GM19240 (cell line): ENCODE measurements at regions not wholly inside any gene's neighbourhood (a gene's known extent, or its start where the extent isn't known, plus 50 kb on each side); places are given as distances from the start of the nearest gene placed in this dataset.

ENCODE experiments used
- DNase-seq: peaks from one replicate; pipeline ENCODE4 v3.0.0; 2011; ENCODE audit warnings: low spot score; ENCODE audit not compliant: insufficient read length

DNA sequence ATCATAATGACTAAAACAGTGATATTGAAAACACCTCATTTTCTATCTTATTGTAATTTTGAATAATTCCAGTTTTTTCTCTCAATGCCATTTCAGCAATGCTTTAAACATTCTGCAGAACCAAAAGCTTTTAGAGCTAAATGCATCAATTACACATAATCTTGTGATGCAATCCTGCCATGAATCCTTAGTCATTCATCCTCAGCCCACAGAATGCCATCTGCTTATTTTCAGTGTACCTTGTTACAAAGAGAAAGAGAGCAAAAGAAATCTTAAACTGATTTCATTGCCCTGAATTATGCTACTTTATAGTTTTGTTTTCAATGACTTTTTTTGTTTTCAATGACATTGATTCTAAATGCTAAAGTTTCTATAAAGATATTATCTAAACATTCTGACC, 1234.8 kb upstream of the C9orf72 start:
- no peak for DNase-seq

DNA sequence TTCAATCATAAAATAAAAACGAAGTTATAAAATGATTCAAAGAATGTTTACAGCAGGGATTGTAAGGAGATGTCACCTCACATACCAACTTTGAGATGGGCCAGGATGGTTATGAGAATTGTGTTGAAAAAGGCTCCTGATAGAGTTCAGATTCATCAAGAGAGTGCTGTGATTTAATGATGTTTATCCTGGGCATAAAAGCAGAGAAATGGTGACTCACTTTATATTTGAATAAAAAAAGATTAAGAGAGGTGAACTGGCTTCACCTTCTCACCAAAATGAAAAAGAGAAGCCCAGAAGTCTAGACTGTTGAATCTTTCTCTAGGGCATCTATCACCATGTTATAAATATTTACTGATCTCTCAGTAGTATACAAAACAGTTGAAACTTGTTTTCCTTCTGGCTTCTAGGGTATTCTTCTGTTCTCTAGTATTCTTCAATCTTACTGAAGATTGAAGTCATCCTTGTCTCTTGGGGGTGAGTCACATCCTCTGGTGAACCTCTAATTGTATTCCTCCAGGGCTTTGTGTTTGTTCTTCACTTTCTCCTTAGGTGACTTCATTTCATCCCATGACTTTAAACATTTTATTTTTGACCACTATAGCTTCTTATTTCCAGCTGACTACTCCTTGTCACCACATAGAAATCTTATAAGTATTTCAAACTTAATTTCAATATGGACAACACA, 1237.3 kb upstream of the C9orf72 start:
- DNase-seq, result no peak

DNA sequence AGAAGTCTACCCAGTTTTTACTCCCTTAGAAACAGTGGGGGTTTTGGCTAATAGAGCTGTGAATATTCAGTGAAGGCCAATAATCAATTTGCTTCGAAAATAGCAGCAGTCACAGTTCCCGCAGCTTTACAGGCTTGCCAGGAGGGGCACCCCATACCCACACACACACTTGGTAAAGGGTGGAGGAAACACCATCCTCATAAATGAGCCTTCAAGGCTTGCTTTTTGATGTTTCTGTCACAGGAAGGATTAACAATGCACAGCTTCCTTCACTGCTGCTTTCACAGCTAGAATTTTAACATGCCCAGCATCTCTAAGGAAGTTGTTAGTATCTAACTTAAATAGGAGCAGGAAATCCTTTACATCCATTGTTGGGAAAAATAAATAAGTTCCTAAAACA, 1247.5 kb upstream of the C9orf72 start:
- DNase-seq, result no peak

DNA sequence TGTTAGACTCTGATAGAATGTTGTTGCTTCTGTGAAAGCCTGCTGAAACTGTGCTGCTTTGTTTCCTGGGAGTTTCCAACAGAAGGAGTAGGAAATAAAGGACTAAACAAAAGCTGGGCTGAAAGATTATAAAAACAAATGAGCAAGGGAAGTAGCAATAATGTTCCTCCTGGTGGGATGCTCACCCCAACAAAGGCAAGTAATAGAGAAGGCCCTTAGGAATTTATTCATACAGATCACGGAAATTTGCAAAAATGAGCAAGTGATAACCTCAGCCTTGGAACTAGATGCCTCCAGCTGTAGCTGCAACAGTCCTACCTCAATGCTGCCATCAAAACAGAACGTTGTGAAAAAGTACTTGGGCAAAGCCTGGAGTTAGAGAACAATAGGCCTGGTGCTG, 1248.0 kb upstream of the C9orf72 start:
- no peak for DNase-seq

DNA sequence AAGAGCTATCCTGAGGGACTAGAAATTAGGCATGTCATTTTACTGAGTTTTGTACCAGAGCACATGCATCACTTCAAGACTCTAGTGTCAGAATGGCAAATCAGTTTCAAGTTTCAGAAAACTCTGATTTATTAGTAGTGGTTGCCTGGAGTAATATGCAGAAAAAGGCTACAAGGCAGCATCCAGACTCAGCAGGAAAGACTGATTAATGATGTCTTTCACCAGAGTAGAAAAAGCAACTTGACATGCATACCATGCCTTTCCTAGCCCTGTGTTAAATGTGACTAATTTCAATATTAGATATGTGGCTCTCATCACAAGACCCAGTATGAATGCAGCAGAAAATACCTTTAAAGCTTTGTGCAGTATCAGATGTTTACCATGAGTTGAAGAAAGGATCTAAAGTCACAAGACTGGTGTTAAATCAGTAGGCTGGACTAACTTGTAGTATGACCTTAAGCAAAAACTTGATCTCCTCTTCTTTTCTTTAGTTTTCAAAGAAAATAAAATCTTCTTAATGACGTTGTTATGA, 1251.2 kb upstream of the C9orf72 start:
- no peak for DNase-seq

DNA sequence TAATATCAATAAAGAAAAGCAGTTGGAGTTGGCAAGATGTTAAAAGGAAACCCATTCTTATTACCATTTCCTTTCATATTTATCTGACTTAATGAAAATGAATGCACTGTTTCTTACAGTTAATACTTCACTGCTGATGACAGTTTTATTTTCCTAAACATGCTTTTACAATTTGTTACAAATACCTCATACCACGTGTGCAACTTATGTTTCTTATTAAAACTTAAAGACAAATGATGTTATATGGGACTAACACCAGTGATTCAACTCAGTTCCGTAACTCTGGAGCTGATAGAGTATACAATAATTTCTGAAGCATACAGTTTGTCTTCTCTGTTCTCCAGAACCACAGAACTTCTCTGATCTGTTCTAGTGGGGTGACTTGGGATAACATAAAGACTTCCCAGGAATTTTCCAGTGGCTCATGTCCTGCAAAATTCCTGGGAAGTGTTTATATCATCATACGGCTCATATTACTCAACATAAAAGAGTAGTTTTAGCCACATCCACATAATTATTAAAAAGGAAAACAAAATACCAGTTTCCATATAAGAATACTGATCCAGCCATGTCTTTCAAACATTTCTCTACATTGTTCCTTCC, 1259.0 kb upstream of the C9orf72 start:
- no peak for DNase-seq

DNA sequence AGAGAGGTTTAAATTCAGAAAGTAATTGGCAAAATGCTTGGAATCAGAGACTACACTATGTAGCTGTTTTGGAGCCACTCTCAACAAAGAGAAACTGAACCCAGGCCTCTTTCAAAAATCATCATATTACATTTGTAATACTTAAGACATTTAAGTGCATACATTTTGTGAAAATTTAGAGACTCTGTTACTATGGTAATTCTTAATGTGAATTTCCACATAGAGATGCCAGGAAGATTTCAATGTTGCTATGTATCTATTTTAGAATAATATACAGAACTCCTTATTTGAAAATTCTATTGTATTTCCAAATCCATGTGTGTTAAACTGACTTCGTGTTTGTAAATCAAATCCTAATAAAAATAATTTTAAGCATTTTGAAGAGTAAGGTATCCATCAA, 1260.9 kb upstream of the C9orf72 start:
- no peak for DNase-seq

DNA sequence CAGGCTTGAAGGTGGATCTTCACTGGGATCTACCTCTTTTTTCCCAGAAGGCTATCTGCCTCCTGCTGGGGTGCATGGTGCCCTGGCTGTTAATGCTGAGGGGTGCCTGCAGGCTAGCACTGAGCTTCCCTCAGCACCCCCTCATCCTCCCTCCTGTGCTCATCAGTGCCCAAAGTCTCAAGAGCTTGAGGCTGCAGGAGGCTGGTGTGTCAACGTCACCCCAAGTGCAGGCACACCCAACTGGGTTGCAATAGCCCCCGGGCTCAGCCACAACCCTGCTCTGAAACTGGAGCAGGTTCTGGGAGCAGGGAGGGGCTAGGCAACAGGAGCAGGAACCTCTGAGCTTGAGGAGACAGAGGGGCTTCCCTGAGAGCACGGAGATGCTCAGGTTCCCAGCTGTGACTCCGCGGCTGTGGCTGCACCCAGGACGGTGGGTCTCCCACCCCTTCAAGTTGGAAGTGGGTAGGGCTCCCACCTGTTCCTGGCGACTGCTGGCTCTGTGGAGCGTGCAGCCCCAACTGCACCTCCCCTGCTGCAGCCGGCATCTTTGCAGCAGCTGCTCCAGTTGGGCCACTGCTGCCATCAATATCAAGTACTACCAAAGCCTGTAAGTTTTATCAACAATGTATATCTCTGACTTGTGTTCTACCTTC, 1266.6 kb upstream of the C9orf72 start:
- DNase-seq, result no peak

DNA sequence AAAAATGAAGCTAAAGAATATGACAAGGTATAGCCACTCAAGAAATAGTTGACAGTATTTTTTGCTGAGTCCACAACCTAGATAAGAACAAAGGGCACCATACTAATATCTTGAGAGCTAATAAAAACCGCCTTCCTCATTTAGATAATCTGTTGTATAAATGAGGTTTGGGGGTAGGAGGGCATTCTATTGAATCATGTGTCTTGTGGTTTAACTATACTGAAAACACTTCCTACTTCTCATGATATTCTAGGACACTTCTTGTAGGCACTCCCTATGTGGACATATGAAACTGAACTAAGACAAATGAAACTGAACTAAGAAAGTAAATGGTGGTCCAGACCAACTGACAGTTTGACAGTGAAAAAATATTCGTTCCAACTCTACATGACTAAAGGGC, 1268.5 kb upstream of the C9orf72 start:
- no peak for DNase-seq

DNA sequence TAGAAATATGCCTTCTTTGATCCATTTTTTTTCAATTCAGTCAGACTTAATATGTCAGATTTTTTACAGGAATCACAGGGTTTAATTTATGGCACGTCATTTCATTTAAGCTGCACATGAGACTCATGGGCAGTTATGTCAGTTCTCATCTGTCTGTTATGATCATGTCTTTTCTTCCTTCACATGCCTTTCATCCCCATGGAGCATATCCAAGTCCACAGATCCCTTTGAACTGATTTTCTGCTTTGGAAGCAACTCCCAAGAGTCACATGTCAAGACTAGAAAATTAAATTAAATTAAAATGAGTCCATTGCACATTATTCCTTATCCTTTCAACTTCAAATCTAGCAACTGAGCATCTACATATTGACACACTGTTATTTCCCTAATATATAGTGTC, 1274.0 kb upstream of the C9orf72 start:
- DNase-seq, result no peak

DNA sequence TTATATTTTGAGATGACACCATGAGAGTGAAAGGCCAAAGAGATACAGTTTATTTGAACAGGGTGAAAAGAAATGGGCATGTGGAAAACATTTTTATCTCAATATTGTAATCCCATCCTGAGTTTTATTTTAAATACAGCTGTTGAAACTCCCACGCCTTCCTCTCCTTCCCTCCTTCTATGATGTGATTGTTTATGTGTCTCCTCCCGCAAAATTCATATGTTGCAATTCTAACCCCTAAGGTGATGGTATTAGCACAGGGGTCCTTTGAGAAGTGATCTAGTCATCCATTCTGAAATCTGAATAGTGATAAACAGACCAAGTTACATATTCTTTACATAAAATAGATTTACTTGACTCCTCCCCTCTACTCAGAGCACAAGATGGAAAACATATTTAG, 1275.4 kb upstream of the C9orf72 start:
- no peak for DNase-seq

DNA sequence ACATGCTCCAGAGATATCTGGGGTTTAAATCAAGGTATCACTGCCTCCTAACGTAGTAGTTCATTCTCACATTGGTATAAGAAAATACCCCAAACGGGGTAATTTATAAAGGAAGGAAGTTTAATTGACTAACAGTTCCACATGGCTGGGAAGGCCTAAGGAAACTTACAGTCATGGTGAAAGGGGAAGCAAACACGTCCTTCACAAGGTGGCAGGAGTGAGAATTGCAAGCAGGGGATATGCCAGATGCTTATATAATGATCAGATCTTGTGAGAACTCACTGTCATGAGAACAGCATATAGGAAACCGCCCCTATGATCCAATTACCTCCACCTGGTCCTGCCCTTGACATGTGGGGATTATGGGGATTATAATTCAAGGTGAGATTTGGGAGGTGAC, 1280.2 kb upstream of the C9orf72 start:
- no peak for DNase-seq

DNA sequence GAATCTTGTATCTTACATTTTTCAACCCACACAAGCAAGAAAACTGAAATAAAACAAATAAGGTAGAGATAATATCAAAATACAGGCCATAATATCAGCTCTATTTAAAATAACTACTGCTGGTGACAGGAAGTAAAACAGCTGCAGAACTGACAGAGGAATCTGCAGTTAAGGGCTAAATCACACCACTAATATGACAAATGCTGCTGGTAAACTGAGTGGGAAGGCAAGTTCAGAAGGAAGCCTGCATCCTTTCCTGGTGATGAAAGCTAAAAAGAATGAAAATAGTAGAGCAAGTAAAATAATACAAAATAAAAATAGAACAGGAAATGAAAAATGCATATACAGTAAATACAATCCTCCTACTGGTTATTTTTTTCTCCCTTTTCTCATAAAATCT, 1293.7 kb upstream of the C9orf72 start:
- no peak for DNase-seq

DNA sequence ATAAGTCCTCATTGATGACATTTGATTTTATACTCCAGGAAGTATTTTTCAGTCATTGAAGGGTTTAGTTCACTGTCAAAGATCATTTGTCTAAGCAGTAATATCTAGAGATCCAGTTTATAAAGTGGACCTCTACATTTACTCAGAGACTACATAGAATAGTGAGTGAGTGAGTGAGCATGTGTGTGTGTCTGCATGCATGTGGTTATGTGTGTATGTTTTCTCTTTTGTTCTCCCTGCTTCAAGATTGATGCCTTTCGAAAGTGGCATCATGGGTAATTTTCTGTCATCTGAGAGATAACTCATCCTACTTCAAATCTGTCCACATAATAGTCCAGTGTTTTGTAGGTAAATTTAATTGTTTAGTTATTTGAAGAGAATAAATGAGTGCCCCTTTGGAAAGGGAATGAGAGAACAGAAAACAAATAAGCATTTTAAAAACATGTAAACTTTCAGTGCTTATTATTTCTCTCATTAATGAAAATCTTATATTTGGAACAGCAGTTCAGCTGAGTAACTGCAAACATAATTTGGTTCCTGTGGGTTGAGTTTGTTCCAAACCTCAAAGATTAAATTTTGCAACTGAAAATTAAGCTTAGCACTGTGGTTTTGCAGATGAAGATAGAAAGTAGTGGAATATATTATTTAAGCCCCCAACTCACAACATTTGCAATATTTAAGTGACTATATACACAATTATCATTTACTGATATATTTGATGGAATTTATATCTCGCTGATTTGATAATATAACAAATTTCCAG, 1295.1 kb upstream of the C9orf72 start:
- DNase-seq, result no peak

DNA sequence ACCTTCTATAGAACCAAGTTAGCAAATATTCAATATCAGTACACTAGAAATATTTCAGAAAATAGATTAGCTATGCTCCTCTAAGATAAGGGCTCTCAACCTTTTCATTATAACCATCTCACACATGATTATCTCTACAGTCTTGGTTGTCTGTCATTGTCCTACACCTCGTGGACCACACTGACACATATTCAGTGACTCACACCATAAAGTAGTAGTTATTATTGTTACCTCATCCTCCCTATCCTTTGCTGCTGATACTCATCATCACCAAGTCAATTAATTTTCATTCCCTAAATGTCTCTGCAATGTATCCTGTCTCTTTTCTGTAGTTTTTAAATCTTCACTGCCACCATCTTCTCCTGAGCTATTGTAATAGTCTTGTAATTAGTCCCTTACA, 1309.2 kb upstream of the C9orf72 start:
- DNase-seq, result no peak

DNA sequence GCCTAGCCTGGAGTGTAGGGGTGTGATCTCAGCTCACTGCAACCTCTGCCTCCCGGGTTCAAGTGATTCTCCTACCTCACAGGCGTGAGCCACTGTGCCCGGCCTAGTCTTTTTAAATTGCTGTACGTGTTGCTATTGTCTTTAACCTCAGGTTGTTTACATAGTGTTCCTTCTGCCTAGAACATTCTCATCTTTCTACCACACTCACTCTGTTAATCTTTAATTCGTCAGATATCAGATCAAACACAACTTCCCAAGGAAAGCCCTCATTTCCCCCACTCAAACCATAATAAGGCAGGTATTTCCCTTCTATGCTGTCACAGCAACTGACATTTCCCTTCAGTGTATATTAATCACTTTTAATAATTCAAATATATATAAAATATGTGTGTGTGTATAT, 1310.0 kb upstream of the C9orf72 start:
- DNase-seq, result no peak

DNA sequence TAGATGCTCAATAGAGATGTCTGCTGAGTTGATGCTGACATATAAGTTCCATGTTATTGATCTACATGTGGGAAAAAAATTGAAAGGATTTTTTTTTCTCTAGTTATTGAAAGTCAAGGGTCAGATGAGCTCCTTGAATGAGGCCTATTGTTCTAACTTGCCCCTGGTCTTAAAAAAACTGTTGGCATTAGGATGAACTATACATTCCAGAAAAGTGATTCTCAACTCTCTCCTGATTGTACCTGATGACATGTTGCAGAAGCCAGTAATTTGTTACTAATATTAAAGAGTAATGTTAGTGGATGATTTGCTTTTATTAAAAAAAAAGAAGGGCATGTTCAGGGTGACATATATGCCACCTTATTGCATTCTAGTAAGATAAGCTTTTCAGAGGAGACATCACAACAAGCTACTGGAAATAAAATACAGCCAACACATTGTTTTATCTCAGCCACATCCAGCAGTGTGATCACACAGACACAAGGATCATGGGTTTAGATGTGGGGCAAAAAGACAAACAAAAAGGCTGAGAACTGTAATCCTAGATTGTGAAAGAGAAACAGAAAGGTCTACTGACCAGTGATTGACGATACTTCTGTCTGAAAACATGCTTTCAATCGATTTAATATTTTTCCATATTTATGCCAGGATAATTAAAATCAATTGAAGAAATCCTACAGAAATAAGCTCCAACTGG, 1314.1 kb upstream of the C9orf72 start:
- no peak for DNase-seq

DNA sequence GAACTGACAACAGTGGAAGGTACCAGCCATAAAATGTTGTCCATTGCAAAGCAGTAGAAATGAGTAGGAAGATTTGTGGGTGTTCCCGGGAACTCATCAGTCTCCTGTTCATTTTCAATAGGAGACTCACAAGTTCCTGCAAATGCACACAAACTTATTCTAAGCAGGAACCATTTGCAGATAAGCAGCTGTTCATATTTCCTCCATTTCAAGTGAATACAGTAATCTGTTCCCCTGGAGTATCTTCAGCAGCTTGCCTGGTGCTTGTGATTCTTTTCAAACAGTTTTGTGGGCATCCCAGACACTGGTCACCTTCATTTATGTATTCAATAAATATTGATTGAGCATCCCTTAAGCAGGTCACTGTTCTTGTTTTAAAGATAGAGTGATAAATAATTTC, 1315.5 kb upstream of the C9orf72 start:
- no peak for DNase-seq

DNA sequence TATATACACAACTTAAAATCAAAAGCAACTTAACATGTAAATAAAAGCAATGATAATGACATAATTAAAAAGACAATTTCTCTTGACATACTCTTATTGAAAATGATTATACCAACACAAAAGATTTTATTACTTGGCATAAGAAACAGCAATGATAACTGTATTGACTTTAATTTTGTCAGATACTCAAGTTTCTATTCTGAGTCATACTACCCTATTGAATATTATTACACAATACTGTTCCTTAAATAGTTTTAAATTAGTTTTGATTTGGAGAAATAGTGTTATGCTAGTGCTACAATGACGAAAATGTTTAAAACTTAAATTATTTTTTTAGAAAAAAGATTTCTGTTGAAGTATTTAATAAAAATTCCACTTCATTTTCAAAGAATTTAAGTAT, 1319.3 kb upstream of the C9orf72 start:
- no peak for DNase-seq

DNA sequence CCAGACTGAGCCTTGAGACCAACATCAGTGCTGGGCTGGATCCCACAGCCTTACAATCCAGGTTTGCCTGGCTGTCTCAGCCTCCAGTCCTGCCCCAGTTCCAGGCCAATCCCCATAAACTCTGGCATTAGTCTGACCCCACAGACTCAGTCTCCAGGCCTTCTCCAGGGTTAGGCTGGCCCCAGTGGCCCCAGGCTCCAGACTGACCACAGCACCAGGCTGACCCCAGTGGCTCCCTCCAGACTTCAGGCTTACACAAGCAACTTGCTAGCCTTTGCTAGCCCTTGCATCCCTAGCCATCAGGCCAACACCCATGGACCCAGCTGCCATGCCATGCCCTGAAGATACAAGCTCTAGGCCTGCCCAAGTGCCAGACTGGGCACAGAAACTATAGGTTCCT, 1326.0 kb upstream of the C9orf72 start:
- DNase-seq, result no peak

DNA sequence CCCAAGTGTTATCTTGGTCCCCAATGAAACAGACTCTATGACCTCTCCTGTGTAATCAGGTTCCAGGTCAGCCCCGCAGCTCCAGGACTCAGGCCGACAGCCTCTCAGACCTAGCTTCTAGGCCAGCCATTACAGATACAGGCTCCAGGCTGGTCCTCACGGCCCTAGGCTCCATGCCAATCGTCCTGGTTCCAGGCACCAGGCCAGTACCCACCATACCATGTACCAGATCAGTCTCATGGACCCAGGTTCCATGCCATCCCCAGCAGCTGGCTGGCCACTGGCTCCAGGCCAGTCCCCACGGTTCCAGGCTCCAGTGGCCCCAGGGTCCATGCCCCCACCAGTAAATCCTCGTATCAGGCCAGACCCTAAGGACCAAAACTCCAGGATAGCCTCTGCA, 1326.6 kb upstream of the C9orf72 start:
- no peak for DNase-seq
